Gastroesophageal sphincter (tissue), 3 donors: ENCODE measurements at regions not wholly inside any gene's neighbourhood (a gene's known extent, or its start where the extent isn't known, plus 50 kb on each side); places are given as distances from the start of the nearest gene placed in this dataset.
"Not testable (repeated sequence)": the region's sequence is repeated elsewhere in the genome, so short reads cannot be mapped to it uniquely, and the experiment has no call there.

ENCODE experiments used
- EP300 ChIP-seq: sonication (generic); formaldehyde crosslinking; IDR thresholded peaks from one replicate; pipeline ENCODE4 v1.6.1; 2017; ENCODE audit warnings: antibody characterized with exemption, mild to moderate bottlenecking
- POLR2A ChIP-seq, 2 donors: fragments of 450-650 bp; IDR thresholded peaks; one replicate each; pipeline ENCODE4 v1.6.1; 2017; ENCODE audit warnings: antibody characterized with exemption in 2 of 2, mild to moderate bottlenecking in 2 of 2, moderate library complexity in 1 of 2
- POLR2AphosphoS5 ChIP-seq: sonication (generic); formaldehyde crosslinking; IDR thresholded peaks from one replicate; pipeline ENCODE4 v1.6.1; 2017; ENCODE audit warnings: antibody characterized with exemption
- TF ChIP-seq, protein P1 (sequence below), 4 experiments: fragments of 200-600 bp in 2 of 4; fragments of 450-650 bp in 2 of 4; sonication (generic) in 1 of 4; IDR thresholded peaks; one replicate each; pipeline ENCODE4 v1.5.1; 2017 to 2019; ENCODE audit warnings: antibody characterized with exemption in 4 of 4, mild to moderate bottlenecking in 2 of 4, moderate library complexity in 2 of 4

DNA sequence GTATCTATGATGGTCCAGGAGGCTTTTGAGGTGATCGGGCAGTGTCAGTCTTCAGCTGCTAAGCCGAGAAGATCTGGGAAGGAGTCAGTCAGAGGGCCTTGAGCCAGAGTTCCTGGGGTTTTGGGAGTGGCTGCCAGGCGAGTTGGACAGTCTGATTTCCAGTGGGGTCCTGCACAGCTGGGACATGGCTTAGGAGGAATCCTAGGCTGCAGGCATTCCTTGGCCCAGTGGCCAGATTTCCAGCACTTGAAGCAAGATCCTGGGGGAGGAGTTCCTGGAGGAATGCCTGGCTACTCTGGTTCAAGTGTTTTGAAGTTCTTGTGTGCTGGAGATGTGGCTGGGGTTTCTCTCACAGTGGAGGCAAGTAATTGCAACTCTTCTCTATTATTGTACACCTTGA is 271.3 kb downstream of the FGF10 start:
- not testable (repeated sequence) for TF ChIP-seq POLR2AphosphoS5; POLR2A (IDR thresholded peaks at IDR 0.05); EP300
- TF ChIP-seq, protein P1, sequence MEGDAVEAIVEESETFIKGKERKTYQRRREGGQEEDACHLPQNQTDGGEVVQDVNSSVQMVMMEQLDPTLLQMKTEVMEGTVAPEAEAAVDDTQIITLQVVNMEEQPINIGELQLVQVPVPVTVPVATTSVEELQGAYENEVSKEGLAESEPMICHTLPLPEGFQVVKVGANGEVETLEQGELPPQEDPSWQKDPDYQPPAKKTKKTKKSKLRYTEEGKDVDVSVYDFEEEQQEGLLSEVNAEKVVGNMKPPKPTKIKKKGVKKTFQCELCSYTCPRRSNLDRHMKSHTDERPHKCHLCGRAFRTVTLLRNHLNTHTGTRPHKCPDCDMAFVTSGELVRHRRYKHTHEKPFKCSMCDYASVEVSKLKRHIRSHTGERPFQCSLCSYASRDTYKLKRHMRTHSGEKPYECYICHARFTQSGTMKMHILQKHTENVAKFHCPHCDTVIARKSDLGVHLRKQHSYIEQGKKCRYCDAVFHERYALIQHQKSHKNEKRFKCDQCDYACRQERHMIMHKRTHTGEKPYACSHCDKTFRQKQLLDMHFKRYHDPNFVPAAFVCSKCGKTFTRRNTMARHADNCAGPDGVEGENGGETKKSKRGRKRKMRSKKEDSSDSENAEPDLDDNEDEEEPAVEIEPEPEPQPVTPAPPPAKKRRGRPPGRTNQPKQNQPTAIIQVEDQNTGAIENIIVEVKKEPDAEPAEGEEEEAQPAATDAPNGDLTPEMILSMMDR (IDR thresholded peaks at IDR 0.05) = not testable (repeated sequence)
